ENCODE measurements at regions not wholly inside any gene's neighbourhood (a gene's known extent, or its start where the extent isn't known, plus 50 kb on each side); places are given as distances from the start of the nearest gene placed in this dataset.
A peak's percentile ranks its signal among the peaks of the same experiment; 100 is the strongest.

DNA sequence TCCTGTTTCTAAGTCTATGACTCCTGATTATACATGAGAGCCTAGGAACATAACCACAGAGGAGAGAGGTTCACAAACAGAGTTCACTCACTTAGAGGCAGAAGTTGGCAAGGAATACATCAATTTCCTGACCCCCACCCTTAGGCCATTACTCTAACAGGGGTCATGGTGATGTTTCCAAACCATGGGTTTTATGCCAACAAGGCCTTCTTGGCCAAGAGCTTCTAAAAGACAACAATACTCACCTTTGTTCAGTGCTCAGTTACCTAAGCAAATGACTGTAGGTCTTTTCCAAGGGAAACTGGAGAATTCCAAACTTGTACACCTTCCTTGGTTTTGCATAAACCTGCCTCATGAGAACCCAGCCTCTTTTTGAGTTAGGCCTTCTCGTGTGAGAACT, 52.6 kb downstream of the ERICH4 start:
- DNase-seq, result no peak

- no peak for DNase-seq
Measured at GRCh38 chr19:41499899-41500298, 56.9 kb downstream of the ERICH4 start.

DNA sequence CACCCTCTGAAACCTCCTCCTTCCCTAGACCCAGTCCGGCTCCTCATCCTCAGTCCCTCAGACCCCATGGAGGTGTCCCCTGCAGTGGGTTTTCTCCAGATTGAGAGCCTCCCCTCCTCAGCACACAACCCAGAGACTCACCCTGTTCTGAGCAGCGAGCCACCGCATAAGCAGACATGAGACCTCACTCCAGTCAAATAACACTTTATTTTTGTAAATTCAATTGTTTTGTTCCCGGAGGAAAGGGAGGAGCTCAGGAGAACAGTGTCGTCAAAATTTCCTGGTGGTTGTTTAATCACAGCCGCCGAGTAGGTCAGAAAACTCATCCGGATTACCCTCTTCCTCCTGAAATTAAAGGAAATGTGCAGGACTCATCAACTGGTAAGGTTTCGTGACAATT, 57.5 kb downstream of the ERICH4 start:
- DNase-seq, result no peak

DNA sequence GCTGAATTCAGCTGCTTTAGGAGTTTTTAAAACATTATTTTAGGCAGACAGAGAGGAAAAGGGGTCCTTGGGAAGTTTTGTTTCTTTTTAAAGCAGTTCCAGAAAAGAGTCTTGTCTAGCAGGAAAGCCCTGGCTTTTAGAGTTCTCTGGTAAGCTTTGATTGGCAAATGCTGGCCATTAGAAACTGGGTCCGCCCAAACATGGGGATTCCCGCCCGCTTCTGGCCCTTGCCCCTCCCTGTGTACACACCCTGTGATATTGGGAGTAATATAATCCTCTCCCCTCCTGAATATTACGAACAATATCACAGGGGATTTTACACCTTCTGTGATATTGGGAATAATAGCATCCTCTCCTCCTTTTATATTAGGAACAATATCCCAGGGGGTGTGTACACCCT, 58.9 kb downstream of the ERICH4 start:
- DNase-seq, result no peak

- DNase-seq, result no peak
Measured at GRCh38 chr19:41505105-41505504, 62.1 kb downstream of the ERICH4 start.

GRCh38 chr19:41510484-41510883, 65.5 kb upstream of the CEACAM21 start:
- no peak for DNase-seq

GRCh38 chr19:41511628-41512027, 64.3 kb upstream of the CEACAM21 start:
- no peak for DNase-seq

DNA sequence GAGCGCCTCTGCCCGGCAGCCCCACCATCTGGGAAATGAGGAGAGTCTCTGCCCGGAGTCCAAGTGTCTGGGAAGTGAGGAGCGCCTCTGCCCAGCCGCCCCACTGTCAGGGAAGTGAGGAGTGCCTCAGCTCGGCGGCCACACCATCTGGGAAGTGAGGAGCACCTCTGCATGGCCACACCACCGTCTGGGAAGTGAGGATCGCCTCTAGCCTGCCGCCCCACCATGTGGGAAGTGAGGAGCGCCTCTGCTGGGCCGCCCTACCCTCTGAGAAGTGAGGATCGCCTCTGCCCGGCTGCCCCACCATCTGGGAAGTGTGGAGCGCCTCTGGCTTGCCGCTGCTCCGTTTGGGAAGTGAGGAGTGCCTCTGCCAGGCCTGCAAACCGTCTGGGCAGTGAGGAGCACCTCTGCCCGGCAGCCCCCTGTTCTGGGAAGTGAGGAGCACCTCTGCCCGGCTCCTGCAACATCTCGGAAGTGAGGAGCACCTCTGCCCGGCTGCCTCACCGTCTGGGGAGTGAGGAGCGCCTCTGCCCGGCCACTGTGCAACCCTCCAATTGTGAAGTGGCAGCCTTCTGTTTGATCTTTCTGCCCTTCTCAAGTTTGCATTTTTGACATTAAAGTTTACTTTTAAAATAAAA, 60.8 kb upstream of the CEACAM21 start:
- no peak for DNase-seq

DNA sequence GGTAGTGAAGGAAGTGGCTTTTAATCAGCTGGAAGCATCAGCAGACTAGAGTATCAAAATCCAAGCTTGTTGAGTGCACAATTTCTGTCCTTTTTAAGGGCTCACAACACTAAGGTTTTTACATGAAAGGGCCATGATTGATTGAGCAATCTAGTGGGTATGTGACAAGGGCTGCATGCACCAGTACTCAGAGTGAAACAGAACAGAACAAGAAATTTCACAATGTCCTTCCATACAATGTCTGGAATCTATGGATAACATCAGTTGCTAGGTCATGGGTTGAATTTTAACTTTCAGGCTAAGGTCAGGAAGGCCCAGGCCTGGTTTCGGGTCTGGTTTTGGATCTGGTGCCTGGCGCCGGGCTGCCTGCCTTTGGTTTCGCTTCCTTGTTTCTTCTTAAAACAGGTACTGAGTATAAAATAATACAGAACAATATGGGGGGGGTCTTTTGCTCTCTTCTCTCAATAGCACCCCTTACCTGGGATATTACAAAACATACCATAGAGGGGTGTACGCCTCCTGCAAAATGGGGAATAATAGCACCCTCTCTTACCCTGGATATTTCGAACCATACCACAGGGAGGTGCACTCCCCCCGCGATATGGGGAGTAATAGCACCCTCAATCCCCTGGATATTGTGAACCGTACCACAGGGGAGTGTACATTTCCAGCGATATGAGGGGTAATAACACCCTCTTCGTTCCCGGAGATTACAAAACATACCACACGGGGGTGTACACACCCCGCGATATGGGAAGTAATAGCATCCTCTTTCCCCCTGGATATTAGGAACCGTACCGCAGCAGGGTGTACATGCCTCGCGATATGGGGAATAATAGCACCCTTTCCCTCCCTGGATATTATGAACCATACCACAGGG, 59.4 kb upstream of the CEACAM21 start:
- DNase-seq, result peak; percentile 51

DNA sequence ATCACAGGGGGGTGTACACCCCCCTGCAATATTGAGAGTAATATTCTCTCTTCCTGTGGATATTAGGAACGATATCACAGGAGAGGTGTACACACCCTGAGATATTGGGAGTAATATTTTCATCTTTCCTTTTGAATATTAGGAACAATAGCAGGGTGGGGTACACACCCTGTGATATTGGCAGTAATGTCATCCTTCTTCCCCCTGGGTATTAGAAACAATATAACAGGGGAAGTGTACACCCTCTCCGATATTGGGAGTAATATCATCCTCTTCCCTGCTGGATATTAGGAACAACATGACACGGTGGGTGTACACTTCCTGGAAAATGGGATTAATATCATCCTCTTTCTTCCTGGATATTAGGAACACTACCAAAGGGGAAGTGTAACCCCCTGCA, 57.8 kb upstream of the CEACAM21 start:
- DNase-seq, result no peak

DNA sequence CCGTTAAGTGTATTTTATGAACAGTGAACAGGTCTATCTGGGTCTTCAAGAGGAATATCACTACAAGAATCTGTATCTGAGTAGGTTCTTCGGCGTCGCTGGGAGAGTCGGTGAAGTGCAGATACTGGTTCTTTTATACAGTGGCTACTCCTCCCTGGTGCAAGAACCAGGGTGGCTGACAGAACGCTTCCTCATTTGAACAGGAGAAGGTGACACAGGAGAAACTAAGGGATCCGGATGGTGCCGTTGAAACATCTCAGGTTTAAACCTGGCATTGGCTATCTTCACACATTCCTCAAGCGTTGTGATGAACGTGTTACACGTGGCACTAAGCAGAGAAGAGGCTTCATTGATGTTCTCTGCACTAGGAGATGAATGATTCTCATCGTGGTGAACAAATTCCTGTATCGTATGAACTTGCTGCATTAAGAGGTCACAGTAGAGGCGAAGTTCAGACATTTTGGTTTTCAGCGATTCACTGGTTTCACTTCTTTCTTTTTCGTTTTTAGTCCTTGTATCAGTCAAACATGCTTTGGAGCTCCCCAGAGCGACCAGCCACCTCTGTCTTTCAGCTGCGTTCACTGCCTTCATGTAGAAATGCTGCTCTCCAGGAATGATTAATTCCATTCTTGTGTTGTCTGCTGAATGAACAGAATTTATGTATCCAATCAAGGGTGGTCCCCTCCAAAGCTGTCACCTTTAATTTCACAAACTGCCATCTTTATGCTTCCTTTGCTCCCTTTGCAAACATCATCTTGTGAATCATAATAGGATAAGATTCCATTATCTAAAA, 54.6 kb upstream of the CEACAM21 start:
- peak; percentile 32 for DNase-seq

DNA sequence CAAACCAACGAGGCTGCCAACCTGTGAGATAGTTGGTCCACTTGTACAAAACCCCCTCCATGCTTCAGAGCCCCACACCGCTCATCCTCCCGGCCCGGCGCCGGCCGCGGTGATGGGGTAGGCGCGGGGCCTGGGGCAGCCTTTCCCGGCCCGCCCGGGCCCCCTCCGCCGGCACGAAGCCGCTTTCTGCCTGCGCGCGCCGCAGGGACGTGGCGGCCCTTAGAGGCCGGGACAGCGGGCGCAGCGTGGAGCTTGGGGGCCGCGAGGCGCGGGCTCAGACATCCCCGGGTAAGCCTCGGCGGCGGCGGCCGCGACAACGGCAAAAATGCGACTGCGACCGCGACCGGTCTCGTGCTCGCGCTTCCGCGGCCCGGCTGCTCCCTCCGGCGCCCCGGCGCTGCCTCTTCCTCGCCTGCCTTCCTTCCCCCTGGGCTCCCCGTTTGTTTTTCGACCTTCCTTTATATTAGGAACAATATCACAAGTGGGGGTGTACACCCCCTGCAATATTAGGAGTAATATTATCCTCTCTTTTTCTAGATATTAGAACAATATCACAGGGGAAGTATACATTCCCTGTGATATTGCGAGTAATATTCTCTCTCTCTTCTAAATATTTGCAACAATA, 53.9 kb upstream of the CEACAM21 start:
- DNase-seq, result no peak

DNA sequence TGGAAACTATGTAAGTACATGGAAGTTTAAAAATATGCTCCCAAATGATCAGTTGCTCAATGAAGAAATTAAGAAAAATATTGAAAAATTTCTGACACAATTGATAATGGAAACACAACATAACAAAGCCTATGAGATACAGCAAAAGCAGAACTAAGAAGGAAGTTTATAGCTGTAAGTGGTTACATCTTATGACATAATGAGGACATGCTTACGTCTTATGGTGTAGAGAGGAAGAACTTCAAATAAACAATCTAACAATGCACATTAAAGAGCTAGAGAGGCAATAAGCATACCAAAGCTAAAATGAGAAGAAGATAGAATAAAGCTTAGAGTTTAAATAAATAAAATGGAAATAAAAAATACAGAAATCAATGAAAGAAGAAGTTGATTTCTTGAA, 50.0 kb upstream of the CEACAM21 start:
- DNase-seq, result peak; percentile 20

Data from OCI-M1 (cell line).